ENCODE measurements at regions not wholly inside any gene's neighbourhood (a gene's known extent, or its start where the extent isn't known, plus 50 kb on each side); places are given as distances from the start of the nearest gene placed in this dataset.

DNA sequence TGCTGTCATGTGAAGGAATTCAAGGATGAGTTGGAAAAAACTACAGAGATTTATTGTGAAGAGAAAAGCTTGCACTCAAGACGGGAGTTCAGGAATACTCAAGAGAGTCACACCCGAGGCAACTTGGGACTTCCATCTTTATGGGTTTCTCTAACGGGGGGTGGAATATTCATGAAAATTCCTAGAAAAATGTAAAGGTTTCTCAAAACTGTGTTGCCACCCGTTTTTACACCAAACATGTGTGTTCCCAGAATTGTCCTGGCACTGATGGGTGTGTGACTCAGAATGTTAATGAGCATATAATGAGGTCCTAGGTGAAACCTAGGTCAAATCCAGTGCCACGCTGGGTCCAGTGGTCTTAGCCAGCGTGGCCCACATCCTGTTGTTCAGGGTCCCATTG, 381.5 kb downstream of the CDH26 start:
- no peak for TF ChIP-seq CTCF (IDR thresholded peaks at IDR 0.05)
- TF ChIP-seq POLR2A (IDR thresholded peaks at IDR 0.05) = no peak

All from lower leg skin (tissue), 3 donors.